Naive thymus-derived CD8-positive, alpha-beta T cell (primary cell): ENCODE measurements at regions not wholly inside any gene's neighbourhood (a gene's known extent, or its start where the extent isn't known, plus 50 kb on each side); places are given as distances from the start of the nearest gene placed in this dataset.
"Not testable (repeated sequence)": the region's sequence is repeated elsewhere in the genome, so short reads cannot be mapped to it uniquely, and the experiment has no call there.

Experiments used
- ATAC-seq, 2 donors: fragments of 150-1000 bp; cut with Tn5 transposase in 1 of 2; sonication (Bioruptor Pico), chemical (Tn5 transposase) in 1 of 2; 1 replicate in 1 of 2; 2 replicates in 1 of 2; pipeline ENCODE4 v1.10.0; 2021; ENCODE audit warnings: mild to moderate bottlenecking in 2 of 2, moderate library complexity in 2 of 2
- POLR2A ChIA-PET: fragments of 350-600 bp; sonication (Branson Sonifier 250); formaldehyde crosslinking; loops from one replicate; lab custom pipeline; 2021; ENCODE audit warnings: antibody characterized with exemption; lab: Charles Lee
- DNase-seq, 10 donors: peaks; one replicate each; pipeline versions ENCODE4 v3.0.0 to v3.0.0-alpha.2; 2020 to 2022
- H3K27ac Mint-ChIP-seq, 10 donors: one replicate each; pipeline ENCODE4 v1.8.0; 2020 to 2022; ENCODE audit warnings: mild to moderate bottlenecking in 10 of 10, mixed read lengths in 10 of 10, moderate library complexity in 4 of 10, inconsistent platforms in 1 of 10
- H3K27me3 Mint-ChIP-seq, 5 donors: one replicate each; pipeline ENCODE4 v1.8.0; 2021 to 2022; ENCODE audit warnings: mixed read lengths in 5 of 5
- H3K36me3 Mint-ChIP-seq, 3 donors: one replicate each; pipeline ENCODE4 v1.8.0; 2020 to 2022; ENCODE audit warnings: mixed read lengths in 3 of 3, mild to moderate bottlenecking in 2 of 3, inconsistent platforms in 1 of 3
- H3K4me1 Mint-ChIP-seq, 4 donors: one replicate each; pipeline ENCODE4 v1.8.0; 2021 to 2022; ENCODE audit warnings: mixed read lengths in 4 of 4
- H3K4me3 Mint-ChIP-seq, 10 donors: one replicate each; pipeline ENCODE4 v1.8.0; 2020 to 2022; ENCODE audit warnings: mild to moderate bottlenecking in 10 of 10, mixed read lengths in 10 of 10, moderate library complexity in 6 of 10, inconsistent platforms in 1 of 10
- H3K9me3 Mint-ChIP-seq, 9 donors: one replicate each; pipeline ENCODE4 v1.8.0; 2020 to 2022; ENCODE audit warnings: mixed read lengths in 9 of 9, mild to moderate bottlenecking in 3 of 9, inconsistent platforms in 1 of 9, moderate library complexity in 1 of 9

- Mint-ChIP-seq H3K27ac (no peak overlapping the region), H3K9me3 (peaks cover 0 to 2% (median 0%) of the 10 kb centered on the region in 9 donors), H3K27me3 (peaks cover 0 to 19% (median 2%) of the 10 kb centered on the region in 5 donors), H3K4me1 (no peaks in the 10 kb centered on the region), H3K4me3 (no peak overlapping the region), H3K36me3 (no peaks in the 10 kb centered on the region)
- DNase-seq, result no peak
- ATAC-seq, result no peak
- POLR2A ChIA-PET, result no interaction called here
Observed at GRCh38 chr2:129799036-129799958, 180.2 kb upstream of the RAB6C start.

GRCh38 chr2:129800285-129800684 lies 179.2 kb upstream of the RAB6C start:
- Mint-ChIP-seq H3K36me3 (no peaks in the 10 kb centered on the region), H3K4me1 (no peaks in the 10 kb centered on the region), H3K27ac (no peak overlapping the region), H3K27me3 (peaks cover 0 to 15% (median 1%) of the 10 kb centered on the region in 5 donors), H3K9me3 (peaks cover 0 to 2% (median 0%) of the 10 kb centered on the region in 9 donors), H3K4me3 (no peak overlapping the region)
- POLR2A ChIA-PET, result no interaction called here
- ATAC-seq, result no peak
- no peak for DNase-seq

DNA sequence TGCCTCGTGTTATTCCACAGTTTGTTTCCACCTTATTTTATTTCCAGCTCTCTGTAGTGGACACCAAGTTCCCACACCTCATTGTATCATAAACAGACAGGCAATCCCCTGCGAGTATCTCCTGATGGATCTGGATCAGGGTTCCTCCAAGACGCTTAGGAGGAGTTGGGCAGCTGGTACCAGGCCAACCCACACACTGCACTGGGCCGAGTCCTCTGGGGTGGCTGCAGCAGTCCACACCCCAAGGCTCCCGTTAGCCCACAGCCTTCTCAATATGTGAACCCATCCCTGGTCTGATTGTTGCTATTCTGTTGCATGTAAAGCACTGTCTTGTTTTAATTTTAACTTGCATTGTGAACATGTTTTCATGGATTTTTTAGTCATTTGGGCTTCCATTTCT lies 178.8 kb upstream of the RAB6C start:
- no peak for ATAC-seq
- H3K27me3 Mint-ChIP-seq, result peaks cover 0 to 14% (median 1%) of the 10 kb centered on the region in 5 donors
- no peaks in the 10 kb centered on the region for H3K4me1 Mint-ChIP-seq
- no peak overlapping the region for H3K27ac Mint-ChIP-seq
- POLR2A ChIA-PET, result no interaction called here
- DNase-seq, result no peak
- peaks cover 0 to 2% (median 0%) of the 10 kb centered on the region in 9 donors for H3K9me3 Mint-ChIP-seq
- no peak overlapping the region for H3K4me3 Mint-ChIP-seq
- H3K36me3 Mint-ChIP-seq, result no peaks in the 10 kb centered on the region

GRCh38 chr2:129801575-129801974 lies 177.9 kb upstream of the RAB6C start:
- Mint-ChIP-seq H3K27me3 (peaks cover 0 to 12% (median 0%) of the 10 kb centered on the region in 5 donors), H3K36me3 (no peaks in the 10 kb centered on the region), H3K27ac (no peak overlapping the region), H3K4me1 (no peaks in the 10 kb centered on the region), H3K4me3 (no peak overlapping the region), H3K9me3 (peaks cover 0 to 2% (median 0%) of the 10 kb centered on the region in 9 donors)
- ATAC-seq (no peak), DNase-seq (no peak)
- POLR2A ChIA-PET, result no interaction called here

GRCh38 chr2:129802290-129802689 lies 177.2 kb upstream of the RAB6C start:
- peaks cover 0 to 2% (median 0%) of the 10 kb centered on the region in 9 donors for H3K9me3 Mint-ChIP-seq
- peaks cover 0 to 8% (median 0%) of the 10 kb centered on the region in 5 donors for H3K27me3 Mint-ChIP-seq
- H3K4me3 Mint-ChIP-seq, result no peak overlapping the region
- H3K27ac Mint-ChIP-seq, result no peak overlapping the region
- DNase-seq, result no peak
- no peaks in the 10 kb centered on the region for H3K36me3 Mint-ChIP-seq
- POLR2A ChIA-PET, result no interaction called here
- H3K4me1 Mint-ChIP-seq, result no peaks in the 10 kb centered on the region
- ATAC-seq, result no peak

GRCh38 chr2:129803032-129803431 lies 176.4 kb upstream of the RAB6C start:
- H3K9me3 Mint-ChIP-seq, result no peaks in the 10 kb centered on the region
- H3K4me3 Mint-ChIP-seq, result no peak overlapping the region
- H3K36me3 Mint-ChIP-seq, result no peaks in the 10 kb centered on the region
- H3K4me1 Mint-ChIP-seq, result no peaks in the 10 kb centered on the region
- POLR2A ChIA-PET, result no interaction called here
- ATAC-seq, result no peak
- DNase-seq, result no peak
- H3K27me3 Mint-ChIP-seq, result peaks cover 0 to 8% (median 0%) of the 10 kb centered on the region in 5 donors
- peak overlapping the region in 1 of 10 donors; percentile 48 for H3K27ac Mint-ChIP-seq

DNA sequence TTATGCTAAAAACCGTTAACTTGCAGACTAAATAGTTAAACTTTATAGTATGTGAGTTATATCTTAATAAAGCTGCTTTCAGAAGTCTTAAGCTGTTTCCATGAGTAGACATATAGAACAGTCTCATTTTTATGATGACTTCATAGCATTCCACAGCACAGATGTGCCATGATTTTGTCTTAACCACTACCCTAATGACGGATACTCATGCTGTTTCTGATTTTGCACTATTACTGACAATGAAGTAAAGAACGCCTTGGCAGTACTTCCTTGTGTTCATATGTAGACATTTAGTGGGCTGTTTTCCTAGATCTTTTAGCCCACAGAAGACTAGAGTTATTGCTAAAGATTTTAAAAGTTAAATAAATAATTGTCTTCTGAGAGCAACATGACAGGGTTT lies 175.6 kb upstream of the RAB6C start:
- H3K27ac Mint-ChIP-seq, result no peak overlapping the region
- ATAC-seq, result no peak
- H3K36me3 Mint-ChIP-seq, result no peaks in the 10 kb centered on the region
- H3K9me3 Mint-ChIP-seq, result no peaks in the 10 kb centered on the region
- peaks cover 0 to 8% (median 0%) of the 10 kb centered on the region in 5 donors for H3K27me3 Mint-ChIP-seq
- POLR2A ChIA-PET, result no interaction called here
- H3K4me3 Mint-ChIP-seq, result no peak overlapping the region
- DNase-seq, result no peak
- no peaks in the 10 kb centered on the region for H3K4me1 Mint-ChIP-seq

- DNase-seq (no peak), ATAC-seq (no peak)
- H3K4me3 Mint-ChIP-seq, result no peak overlapping the region
- POLR2A ChIA-PET, result no interaction called here
- H3K4me1 Mint-ChIP-seq, result no peaks in the 10 kb centered on the region
- no peaks in the 10 kb centered on the region for H3K36me3 Mint-ChIP-seq
- peaks cover 0 to under 1% (median 0%) of the 10 kb centered on the region in 9 donors for H3K9me3 Mint-ChIP-seq
- no peak overlapping the region for H3K27ac Mint-ChIP-seq
- peaks cover under 1 to 6% (median 3%) of the 10 kb centered on the region in 5 donors for H3K27me3 Mint-ChIP-seq
Observed at GRCh38 chr2:129805899-129806298, 173.6 kb upstream of the RAB6C start.

- POLR2A ChIA-PET, result no interaction called here
- no peak overlapping the region for H3K27ac Mint-ChIP-seq
- no peaks in the 10 kb centered on the region for H3K4me1 Mint-ChIP-seq
- H3K9me3 Mint-ChIP-seq, result peaks cover 0 to 2% (median 0%) of the 10 kb centered on the region in 9 donors
- peaks cover 2 to 10% (median 6%) of the 10 kb centered on the region in 5 donors for H3K27me3 Mint-ChIP-seq
- no peaks in the 10 kb centered on the region for H3K36me3 Mint-ChIP-seq
- H3K4me3 Mint-ChIP-seq, result no peak overlapping the region
- no peak for ATAC-seq
- DNase-seq, result no peak
Observed at GRCh38 chr2:129806317-129806716, 173.1 kb upstream of the RAB6C start.

DNA sequence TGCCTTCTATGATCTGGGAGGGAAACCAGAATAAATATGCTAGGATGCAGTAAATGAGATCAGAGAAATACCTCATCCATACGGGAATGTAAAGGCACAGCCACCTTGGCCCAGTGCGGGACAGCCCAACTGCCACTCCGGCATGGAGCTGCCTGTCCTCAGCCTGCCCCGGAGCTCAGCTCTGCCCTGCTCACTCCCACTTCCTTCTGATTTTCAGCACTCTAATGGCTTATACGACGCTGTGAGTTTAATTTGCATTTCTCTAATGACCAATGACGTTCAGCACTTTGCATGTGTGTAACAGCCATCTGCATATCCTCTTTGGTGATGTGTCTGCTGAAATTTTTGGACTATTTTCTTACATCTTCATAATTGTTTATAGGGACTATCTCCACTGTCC lies 172.5 kb upstream of the RAB6C start:
- peaks cover under 1 to 12% (median 6%) of the 10 kb centered on the region in 5 donors for H3K27me3 Mint-ChIP-seq
- H3K4me1 Mint-ChIP-seq, result peaks cover 0 to under 1% (median 0%) of the 10 kb centered on the region in 4 donors
- no peaks in the 10 kb centered on the region for H3K36me3 Mint-ChIP-seq
- POLR2A ChIA-PET, result no interaction called here
- H3K9me3 Mint-ChIP-seq, result peaks cover 0 to 2% (median 0%) of the 10 kb centered on the region in 9 donors
- no peak for DNase-seq
- no peak for ATAC-seq
- no peak overlapping the region for H3K27ac Mint-ChIP-seq
- no peak overlapping the region for H3K4me3 Mint-ChIP-seq

DNA sequence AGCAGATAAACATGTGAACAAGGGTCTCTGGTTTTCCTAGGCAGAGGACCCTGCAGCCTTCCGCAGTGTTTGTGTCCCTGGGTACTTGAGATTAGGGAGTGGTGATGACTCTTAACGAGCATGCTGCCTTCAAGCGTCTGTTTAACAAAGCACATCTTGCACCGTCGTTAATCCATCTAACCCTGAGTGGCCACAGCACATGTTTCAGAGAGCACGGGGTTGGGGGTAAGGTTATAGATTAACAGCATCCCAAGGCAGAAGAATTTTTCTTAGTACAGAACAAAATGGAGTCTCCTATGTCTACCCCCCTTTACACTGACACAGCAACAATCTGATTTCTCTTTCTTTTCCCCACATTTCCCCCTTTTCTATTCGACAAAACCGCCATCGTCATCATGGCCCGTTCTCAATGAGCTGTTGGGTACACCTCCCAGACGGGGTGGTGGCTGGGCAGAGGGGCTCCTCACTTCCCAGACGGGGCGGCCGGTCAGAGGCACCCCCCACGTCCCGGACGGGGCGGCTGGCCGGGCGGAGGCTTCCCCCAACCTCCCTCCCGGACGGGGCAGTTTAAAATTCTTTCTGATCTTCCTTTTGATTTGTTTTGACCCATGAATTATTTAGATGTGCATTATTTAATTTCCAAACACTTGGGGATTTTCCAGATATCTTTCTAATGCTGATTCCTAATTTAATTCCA lies 171.7 kb upstream of the RAB6C start:
- H3K27ac Mint-ChIP-seq, POLR2A ChIA-PET, H3K36me3 Mint-ChIP-seq, DNase-seq, H3K4me1 Mint-ChIP-seq, H3K4me3 Mint-ChIP-seq, ATAC-seq, H3K9me3 Mint-ChIP-seq: not testable (repeated sequence)
- H3K27me3 Mint-ChIP-seq, result peaks cover 0 to 12% (median 6%) of the 10 kb centered on the region in 5 donors

DNA sequence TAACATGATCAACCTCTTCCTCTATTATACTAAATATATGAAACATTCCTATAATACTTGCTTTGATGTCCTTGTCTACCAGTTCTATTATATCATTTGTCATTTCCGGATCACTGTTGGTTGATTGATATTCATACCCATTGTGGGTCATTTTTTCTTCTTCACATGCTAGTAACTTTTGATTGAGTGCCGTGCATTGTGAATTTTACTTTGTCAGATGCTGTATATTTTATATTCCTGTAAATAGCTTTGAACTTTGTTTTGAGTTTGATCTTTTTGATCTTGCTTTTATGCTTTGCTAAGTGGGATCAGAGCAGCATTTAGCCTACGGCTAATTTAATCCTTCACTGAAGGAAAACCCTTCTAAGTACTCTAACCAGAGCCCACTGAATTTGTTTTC lies 168.9 kb upstream of the RAB6C start:
- peaks cover 3 to 17% (median 5%) of the 10 kb centered on the region in 3 donors for H3K36me3 Mint-ChIP-seq
- H3K27ac Mint-ChIP-seq, result no peak overlapping the region
- POLR2A ChIA-PET, result no interaction called here
- H3K4me3 Mint-ChIP-seq, result no peak overlapping the region
- H3K9me3 Mint-ChIP-seq, result peaks cover 0 to 18% (median 16%) of the 10 kb centered on the region in 9 donors
- H3K27me3 Mint-ChIP-seq, result peaks cover 3 to 12% (median 6%) of the 10 kb centered on the region in 5 donors
- ATAC-seq (no peak), DNase-seq (no peak)
- peaks cover 0 to 7% (median 3%) of the 10 kb centered on the region in 4 donors for H3K4me1 Mint-ChIP-seq

DNA sequence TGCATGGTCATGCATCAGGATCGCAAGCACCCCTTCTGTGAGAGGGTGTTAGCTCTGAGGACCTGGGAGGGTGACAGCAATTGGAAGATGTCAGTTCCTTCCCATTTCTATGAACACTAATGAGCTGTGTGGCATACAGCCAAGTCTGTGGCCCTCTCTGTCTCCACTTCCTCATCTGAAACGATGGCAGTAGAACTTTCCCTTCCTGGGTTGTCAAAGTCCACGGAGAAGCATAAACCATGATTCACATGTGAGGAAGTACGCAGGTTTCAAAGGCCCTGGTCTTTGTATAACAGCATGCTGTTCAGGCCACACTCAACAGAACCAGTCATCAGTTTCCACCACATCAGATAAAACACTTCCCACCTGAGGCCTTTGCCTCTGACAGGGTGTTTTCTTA lies 167.4 kb upstream of the RAB6C start:
- POLR2A ChIA-PET, result no interaction called here
- Mint-ChIP-seq H3K4me1 (peaks cover 0 to 7% (median 3%) of the 10 kb centered on the region in 4 donors), H3K4me3 (no peak overlapping the region), H3K9me3 (peaks cover 4 to 29% (median 23%) of the 10 kb centered on the region in 9 donors), H3K27ac (peak overlapping the region in 1 of 10 donors; percentile 23), H3K36me3 (peaks cover 3 to 26% (median 5%) of the 10 kb centered on the region in 3 donors), H3K27me3 (peaks cover 3 to 12% (median 9%) of the 10 kb centered on the region in 5 donors)
- DNase-seq (peak in 1 of 10 donors; percentile 4), ATAC-seq (no peak)
